ES-I3 (cell line): ENCODE measurements at regions not wholly inside any gene's neighbourhood (a gene's known extent, or its start where the extent isn't known, plus 50 kb on each side); places are given as distances from the start of the nearest gene placed in this dataset.

Experiments
- H3K36me3 ChIP-seq: 2 replicates; pipeline ENCODE4 v1.6.1; 2013; ENCODE audit warnings: mild to moderate bottlenecking, low read length, control low read depth, moderate library complexity; ENCODE audit not compliant: insufficient read depth
- H3K4me1 ChIP-seq: 2 replicates; pipeline ENCODE4 v1.6.1; 2013; ENCODE audit warnings: mild to moderate bottlenecking, control low read depth, low read length; ENCODE audit not compliant: insufficient read depth
- H3K9ac ChIP-seq: 2 replicates; pipeline ENCODE4 v1.6.1; 2013; ENCODE audit warnings: low read depth, mild to moderate bottlenecking, low read length, moderate library complexity
- H3K9me3 ChIP-seq: 2 replicates; pipeline ENCODE4 v1.6.1; 2013; ENCODE audit warnings: mild to moderate bottlenecking, low read length, moderate library complexity; ENCODE audit not compliant: control insufficient read depth, insufficient read depth

DNA sequence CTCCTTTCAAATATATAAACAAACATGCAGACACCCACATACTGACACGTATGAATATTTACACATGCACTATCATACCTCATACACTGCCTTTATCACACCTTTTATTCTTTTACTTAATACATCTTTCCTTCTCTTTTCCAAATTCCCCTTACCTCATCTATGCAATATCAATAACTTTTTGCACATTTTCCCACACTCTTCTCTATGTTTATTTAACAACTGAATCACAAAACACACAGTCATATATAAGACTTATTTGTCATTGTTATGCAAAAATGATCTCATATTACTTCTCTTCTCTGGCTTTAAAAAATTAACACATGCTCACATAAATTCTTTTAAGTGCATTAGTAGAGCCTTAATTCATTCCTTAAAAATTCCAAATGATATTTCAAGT lies 461.4 kb downstream of the DIPK2A start:
- Histone ChIP-seq H3K4me1 (peaks cover 8% of the 10 kb centered on the region; the same call in 1 of the 2 replicates), H3K36me3 (no peaks in the 10 kb centered on the region), H3K9ac (no peak overlapping the region), H3K9me3 (no peaks in the 10 kb centered on the region)

DNA sequence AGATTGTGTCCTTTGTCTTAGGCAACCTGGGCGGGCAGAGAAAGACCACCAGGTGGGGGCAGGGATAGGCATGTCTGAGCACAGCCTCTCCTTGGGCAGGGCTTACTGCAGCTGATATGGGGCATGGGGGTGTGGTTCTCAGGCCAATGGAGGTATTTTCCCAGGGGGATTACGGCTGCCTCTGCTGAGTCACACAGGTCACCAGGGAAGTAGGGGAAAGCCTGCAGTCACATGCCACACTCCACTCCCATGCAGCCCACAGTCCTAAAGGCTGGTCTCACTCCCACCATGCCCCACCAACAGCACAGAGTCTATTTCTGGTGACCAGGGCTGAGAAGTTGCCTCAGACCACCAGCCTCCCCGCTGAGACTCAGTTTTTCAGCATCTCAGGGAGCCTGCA lies 466.4 kb downstream of the DIPK2A start:
- Histone ChIP-seq H3K4me1 (no peaks in the 10 kb centered on the region), H3K9me3 (no peaks in the 10 kb centered on the region; the same call in 1 of the 2 replicates), H3K36me3 (no peaks in the 10 kb centered on the region), H3K9ac (no peak overlapping the region)

DNA sequence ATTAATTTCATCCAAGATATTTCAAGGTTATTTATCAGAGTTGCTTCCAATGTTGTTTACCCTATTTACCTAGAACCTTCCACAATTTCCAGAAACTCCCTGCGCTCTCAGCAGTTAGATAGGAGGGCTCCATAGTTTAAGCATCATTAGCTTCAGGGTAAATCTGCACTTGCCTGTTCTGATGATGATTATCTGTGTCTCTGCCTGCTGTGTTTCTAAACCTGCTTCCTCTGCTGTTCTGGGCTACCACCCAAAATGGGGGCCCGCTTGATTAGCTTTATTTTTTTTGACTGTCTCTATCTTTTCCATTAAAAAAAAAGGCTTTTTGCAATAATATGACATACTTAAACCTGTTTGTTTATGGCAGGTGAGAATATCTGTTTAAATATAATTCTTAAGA lies 472.4 kb downstream of the DIPK2A start:
- Histone ChIP-seq H3K9ac (no peak overlapping the region), H3K36me3 (no peaks in the 10 kb centered on the region), H3K9me3 (no peaks in the 10 kb centered on the region; the same call in 1 of the 2 replicates), H3K4me1 (no peaks in the 10 kb centered on the region)

DNA sequence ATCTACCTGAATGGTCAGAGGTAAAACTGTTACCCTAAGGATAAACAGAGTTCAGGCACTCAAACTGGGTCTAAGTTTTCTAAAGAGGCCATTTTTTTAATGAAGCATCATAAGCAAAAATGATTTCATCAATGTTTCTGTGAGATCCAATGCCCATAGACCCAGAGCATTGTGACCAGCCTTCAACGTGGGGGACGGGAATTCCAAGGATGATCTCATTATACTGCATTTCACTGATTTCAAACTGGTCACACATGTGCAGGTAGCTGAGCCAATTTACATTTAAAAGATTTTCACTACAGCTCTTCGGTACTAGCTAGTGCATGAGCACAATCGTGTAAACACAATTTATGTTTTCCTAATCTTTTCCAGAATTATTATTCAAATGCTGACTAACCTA lies 472.9 kb downstream of the DIPK2A start:
- no peaks in the 10 kb centered on the region for H3K9me3 ChIP-seq
- H3K9ac ChIP-seq: no peak overlapping the region
- no peaks in the 10 kb centered on the region for H3K36me3 ChIP-seq
- H3K4me1 ChIP-seq: no peaks in the 10 kb centered on the region

DNA sequence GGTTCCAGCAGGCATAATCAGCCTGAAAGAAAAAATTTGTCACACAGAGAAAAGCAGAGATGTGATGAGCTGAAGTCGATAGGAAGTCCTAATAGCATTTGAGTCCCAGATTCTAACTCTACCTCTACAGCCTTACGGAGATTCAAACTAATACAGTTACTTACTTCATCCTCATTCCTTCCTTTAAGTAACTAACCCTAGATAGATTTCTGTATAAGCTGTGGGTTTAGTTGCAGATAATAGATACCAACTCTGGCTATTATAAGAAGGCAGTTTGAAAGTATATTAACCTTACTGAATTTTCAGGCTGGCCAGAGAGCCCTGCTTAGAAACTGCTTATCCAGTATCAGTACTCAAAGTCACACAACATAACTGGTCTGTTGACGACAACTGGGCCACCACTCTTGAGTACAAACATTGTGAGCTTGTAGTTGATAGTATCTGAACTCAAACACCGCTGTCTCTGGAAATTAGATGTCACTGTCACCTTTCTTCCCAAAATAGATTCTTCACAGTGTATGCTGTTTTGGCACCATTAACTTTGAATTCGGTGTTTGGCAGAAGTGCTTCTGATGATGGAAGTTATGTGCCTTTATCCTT lies 484.3 kb downstream of the DIPK2A start:
- Histone ChIP-seq H3K36me3 (no peaks in the 10 kb centered on the region), H3K4me1 (no peaks in the 10 kb centered on the region), H3K9ac (no peak overlapping the region), H3K9me3 (no peaks in the 10 kb centered on the region)

DNA sequence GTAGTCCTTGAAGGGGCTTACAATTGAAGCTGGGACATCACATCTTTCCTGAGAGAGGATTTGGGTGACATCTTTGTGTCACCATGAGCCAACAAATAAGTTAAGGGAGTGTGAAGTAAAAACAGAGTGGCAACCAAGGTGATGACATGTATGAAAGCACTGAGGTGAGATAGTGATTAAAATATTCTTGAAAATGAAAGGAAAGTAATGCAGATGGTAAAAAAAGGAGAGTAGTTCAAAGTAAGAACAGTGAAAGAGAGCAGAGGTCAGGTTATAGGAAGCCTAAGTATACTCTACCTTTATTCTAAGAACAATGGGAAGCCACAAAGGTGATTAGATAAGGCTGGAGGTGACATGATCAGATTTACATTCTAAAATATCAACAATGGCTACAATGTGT lies 486.1 kb downstream of the DIPK2A start:
- Histone ChIP-seq H3K9ac (no peak overlapping the region), H3K9me3 (no peaks in the 10 kb centered on the region), H3K4me1 (no peaks in the 10 kb centered on the region), H3K36me3 (no peaks in the 10 kb centered on the region)

DNA sequence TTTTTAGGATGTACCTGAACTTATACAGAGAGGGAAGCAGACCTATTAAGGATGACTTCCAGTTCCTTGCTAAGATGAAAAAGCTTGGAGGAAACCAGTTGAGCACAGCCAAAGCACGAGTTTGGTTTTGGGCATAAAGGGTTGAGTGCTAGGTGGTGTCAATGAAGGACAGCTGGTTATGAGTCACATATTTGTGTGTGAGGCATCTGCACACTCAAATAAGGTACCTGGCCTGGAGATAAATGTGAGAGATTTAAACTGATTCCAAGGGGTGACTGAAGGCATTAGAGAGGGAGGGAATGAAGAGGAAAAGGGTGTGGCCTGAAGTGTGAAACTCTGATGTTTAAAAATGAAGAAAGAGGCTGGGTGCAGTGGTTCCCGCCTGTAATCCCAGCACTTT lies 486.7 kb downstream of the DIPK2A start:
- Histone ChIP-seq H3K4me1 (no peaks in the 10 kb centered on the region), H3K9me3 (no peaks in the 10 kb centered on the region), H3K36me3 (no peaks in the 10 kb centered on the region), H3K9ac (no peak overlapping the region)

DNA sequence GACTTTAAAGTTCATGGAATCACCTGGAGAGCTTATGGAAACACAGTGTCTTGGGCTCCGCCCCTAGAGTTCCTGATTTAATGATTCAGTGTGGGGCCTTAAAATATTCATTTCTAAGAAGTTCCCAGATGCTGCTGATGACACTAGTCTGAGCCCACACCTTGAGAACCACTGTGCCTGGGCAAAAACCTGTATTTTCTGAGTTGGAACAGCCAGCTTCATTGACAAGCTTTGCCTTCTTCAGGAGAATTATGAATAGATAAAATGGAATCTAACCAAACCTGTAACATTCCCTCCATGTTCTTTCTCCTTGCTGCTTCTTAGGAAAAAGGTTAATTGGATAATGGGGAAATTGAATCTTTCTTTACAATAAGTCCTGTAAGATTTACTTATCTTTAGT lies 490.7 kb downstream of the DIPK2A start:
- H3K9ac ChIP-seq: no peak overlapping the region
- H3K36me3 ChIP-seq: no peaks in the 10 kb centered on the region
- no peaks in the 10 kb centered on the region for H3K9me3 ChIP-seq
- H3K4me1 ChIP-seq: no peaks in the 10 kb centered on the region

DNA sequence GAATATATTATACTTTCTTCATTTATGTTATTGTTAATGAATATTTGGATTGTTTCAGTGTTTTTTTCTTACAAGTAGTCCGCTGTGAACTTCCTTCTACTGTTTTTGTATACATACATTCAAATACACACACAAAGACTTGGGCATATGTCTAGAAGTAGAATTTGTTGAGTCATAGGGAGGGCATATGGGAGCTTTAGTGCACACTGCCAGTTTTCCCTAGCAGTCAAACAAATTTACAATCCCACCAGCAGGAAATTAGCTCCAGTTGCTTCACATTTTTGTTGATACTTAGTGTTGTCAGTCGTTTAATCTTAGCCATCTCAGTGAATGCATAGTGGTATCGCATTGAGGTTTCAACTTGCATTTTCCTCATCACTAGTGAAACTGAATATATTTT lies 492.3 kb downstream of the DIPK2A start:
- Histone ChIP-seq H3K9me3 (no peaks in the 10 kb centered on the region), H3K36me3 (no peaks in the 10 kb centered on the region), H3K9ac (no peak overlapping the region), H3K4me1 (no peaks in the 10 kb centered on the region)

DNA sequence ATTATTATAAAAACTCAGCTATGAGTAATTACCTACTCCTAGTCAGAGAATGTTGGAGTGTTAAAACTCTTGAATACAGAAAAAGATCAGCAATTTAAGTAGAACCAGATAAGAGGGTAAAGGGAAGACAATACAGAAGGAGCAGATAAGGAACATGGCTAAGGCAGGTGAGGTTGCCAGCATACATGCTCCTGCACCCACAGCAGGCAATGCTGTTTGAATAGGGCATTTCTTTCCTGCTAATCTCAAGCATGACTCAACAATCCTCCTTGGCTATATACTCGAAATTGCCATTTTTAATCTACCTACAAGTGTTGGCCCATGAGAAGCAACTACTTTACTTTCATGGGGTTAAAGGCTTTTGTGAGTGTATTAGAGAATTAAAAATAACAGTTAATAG lies 494.5 kb downstream of the DIPK2A start:
- no peaks in the 10 kb centered on the region for H3K36me3 ChIP-seq
- no peak overlapping the region for H3K9ac ChIP-seq
- H3K9me3 ChIP-seq: no peaks in the 10 kb centered on the region
- H3K4me1 ChIP-seq: peaks cover 3% of the 10 kb centered on the region; the same call in 1 of the 2 replicates

DNA sequence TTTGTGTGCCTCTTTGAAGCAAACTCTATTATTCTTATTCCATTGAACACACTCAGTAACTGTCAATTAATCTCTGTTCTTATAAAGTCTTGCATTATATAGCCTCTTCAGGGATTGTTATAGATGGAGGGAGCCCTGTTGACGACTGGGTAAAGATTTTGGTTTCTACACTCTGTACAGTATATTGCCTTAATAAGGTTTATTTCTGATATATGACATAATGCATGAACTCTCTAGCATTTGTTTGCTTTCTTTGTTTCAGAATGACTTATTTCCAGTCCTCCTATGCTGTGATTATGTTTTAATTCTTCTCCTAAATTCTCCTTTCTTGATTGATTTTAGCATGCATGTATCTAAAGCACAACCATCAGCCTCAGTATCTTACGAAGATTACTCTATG lies 494.9 kb downstream of the DIPK2A start:
- no peak overlapping the region for H3K9ac ChIP-seq
- H3K4me1 ChIP-seq: peaks cover 3% of the 10 kb centered on the region; the same call in 1 of the 2 replicates
- no peaks in the 10 kb centered on the region for H3K36me3 ChIP-seq
- no peaks in the 10 kb centered on the region for H3K9me3 ChIP-seq

DNA sequence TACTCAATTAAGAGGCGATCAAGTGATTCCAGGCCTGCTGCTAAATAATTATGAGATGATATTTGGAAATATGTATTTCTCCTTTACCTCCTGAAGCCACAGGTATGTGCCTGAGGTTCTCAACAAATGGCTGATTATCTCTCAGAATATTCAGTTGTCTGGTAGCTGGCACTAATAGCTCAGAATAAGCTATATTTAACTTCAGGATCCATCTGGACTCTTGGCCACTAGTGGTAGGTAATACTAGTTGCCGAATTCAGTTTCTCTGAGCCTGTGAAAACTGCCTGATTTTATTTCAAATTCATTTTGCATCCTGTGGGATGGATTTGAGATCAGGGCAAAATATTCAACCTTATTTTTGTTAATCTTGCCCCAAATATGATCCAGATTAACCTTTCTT lies 499.0 kb downstream of the DIPK2A start:
- H3K4me1 ChIP-seq: peaks cover 3% of the 10 kb centered on the region; the same call in 1 of the 2 replicates
- no peak overlapping the region for H3K9ac ChIP-seq
- H3K36me3 ChIP-seq: no peaks in the 10 kb centered on the region
- no peaks in the 10 kb centered on the region for H3K9me3 ChIP-seq

DNA sequence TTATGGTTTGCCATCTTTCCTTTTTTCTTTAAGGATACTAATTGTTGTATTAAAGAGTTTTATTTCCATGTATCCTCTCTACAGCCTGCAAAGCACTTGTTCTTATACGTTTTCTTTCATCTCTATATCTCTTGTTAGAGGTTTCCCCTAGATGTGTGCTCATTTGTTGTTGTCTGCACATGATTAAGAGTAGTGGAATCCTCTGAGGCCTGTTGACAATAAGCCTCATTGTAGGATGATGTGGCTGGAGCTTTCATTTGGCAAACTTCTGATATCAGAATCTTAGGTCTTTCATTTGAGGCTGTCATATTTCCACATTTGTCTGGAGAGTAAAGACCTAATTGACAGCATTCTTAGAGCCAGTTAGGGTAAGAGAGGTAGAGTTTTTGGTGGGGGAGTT lies 506.0 kb downstream of the DIPK2A start:
- Histone ChIP-seq H3K9me3 (no peaks in the 10 kb centered on the region), H3K4me1 (no peaks in the 10 kb centered on the region), H3K36me3 (no peaks in the 10 kb centered on the region), H3K9ac (no peak overlapping the region)

DNA sequence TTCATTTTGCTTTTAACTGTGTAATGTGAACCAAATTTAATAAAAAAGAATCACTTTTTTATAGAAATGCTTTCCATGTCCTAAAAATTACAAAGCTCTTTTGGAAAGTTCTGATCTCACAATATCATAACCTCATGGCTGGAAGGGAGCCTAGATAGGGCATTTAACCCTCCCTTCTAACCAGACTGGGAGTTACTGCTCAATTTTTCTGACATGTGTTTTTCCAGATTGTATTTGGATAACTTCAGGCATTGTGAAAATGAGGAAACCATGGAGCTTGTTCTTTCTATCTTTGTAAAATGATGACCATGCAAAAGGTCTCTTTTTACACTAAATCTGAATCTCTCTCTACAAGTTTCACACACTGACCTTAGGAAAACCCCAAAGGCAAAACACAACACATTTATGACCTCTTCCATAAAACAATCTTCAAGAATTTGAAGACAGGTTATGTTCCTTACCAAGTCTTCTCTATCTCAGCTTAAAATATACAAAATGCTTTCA lies 508.8 kb downstream of the DIPK2A start:
- no peaks in the 10 kb centered on the region for H3K36me3 ChIP-seq
- no peaks in the 10 kb centered on the region for H3K9me3 ChIP-seq
- peaks cover 19% of the 10 kb centered on the region; the same call in 1 of the 2 replicates for H3K4me1 ChIP-seq
- no peak overlapping the region for H3K9ac ChIP-seq

DNA sequence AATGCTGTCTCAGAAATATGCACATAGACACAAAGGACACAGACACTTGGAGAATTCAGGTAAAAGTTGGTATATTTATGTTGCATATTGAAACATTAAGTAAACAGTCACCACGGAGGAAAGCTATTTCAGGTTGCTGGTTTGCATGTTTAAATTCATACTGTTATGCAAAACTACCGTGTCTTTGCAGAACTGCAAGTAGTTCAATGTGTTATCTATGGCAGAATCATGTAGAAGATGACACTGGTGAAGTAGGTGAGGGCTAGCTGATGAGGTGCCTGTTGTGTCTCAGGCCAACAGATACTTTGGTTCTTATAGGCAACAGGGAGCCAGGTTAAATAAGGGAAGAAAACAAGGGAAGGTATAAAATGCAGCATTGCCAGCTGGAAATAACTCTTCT lies 511.3 kb downstream of the DIPK2A start:
- no peaks in the 10 kb centered on the region for H3K9me3 ChIP-seq
- no peaks in the 10 kb centered on the region for H3K36me3 ChIP-seq
- no peak overlapping the region for H3K9ac ChIP-seq
- H3K4me1 ChIP-seq: peaks cover 19% of the 10 kb centered on the region; the same call in 1 of the 2 replicates
